UCSD-AML1 (cell line): ENCODE measurements at regions not wholly inside any gene's neighbourhood (a gene's known extent, or its start where the extent isn't known, plus 50 kb on each side); places are given as distances from the start of the nearest gene placed in this dataset.
"Not testable (repeated sequence)": the region's sequence is repeated elsewhere in the genome, so short reads cannot be mapped to it uniquely, and the experiment has no call there.

Source experiments
- DNase-seq: peaks from one replicate; lab custom pipeline; 2025; ENCODE audit not compliant: unreplicated experiment; lab: John Stamatoyannopoulos, UW

DNA sequence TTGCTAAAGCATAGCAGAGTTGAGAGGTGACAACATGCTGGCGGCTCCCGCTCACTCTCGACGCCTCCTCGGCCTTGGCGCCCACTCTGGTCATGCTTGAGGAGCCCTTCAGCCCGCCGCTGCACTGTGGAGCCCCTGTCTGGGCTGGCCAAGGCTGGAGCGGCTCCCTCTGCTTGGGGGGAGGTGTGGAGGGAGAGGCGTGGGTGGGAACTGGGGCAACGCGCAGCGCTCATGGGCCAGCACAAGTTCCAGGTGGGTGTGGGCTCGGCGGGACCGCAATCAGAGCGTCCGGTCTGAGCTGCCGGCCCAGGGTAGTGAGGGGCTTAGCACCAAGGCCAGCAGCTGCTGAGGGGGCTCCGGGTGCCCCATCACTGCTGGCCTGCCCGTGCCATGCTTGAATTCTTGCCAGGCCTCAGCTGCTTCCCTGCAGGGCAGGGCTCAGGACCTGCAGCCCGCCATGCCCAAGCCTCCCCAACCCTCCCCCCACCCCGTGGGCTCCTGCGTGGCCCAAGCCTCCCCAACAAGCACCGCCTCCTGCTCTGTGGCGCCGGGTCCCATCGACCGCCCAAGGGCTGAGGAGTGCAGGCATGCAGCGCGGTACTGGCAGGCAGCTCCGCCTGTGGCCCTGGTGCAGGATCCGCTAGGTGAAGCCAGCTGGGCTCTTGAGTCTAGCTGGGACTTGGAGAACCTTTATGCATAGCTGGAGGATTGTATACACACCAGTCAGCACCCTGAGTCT lies 2052.8 kb upstream of the CELF4 start:
- DNase-seq: no peak

GRCh38 chr18:39611381-39612100 lies 2045.9 kb upstream of the CELF4 start:
- no peak for DNase-seq

- DNase-seq: no peak
Measured at GRCh38 chr18:39607034-39607433, 2041.4 kb upstream of the CELF4 start.

GRCh38 chr18:39604836-39605235 lies 2039.2 kb upstream of the CELF4 start:
- DNase-seq: no peak

DNA sequence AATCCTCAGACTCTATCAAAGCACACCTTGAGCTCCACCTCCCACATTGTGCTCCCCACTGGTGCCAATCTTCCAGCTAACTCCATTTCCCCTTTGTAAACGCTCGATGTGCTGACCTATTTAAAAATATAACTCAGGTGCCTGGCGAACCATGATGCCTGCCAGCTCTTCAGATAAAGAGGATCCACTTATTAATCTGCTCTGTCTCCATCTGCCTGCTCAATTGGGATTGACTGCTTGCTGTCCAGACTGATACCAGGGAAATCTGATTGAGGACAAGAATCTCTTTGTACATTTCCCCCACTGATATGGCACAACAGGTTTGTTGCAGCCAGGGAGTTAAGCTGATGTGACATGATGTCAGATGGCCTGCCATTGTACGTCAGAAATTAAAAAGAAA lies 2036.5 kb upstream of the CELF4 start:
- no peak for DNase-seq

DNA sequence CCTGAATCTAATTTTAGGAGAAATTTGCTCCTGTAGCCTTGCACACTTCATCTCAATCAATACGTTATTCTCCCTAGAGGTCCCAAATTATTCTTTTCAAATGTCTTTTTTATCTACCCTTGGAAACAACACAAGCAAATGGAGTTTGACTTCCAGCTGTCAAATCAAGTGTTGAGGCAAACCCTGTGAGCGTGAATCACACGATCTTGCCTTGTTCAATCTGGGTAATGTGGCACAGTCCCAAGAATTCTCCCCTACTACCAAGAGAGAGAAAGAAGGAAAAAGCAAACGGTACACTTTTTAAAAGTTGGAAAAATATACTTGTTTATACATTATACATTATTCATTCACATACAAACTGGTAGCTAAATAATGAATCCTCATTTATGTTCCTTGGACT lies 2035.3 kb upstream of the CELF4 start:
- DNase-seq: no peak

DNA sequence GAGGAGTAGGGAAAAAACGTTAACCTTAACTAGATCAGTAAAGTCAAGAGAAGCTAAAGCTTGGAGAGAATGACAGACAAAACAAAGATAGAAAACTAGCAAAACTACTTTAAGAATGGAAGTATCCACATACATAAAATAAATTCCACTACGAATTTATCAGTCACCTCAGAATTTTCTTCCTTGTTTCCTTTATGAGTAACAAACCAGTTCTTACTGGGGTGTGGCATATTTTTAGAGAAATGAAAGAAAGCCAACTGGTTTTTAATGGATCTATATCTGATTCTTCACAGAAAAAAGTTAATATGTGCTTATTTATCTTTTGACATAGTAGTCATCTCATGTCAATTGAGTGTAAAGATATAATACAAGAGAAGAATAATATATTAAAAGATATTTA lies 2033.7 kb upstream of the CELF4 start:
- no peak for DNase-seq

- no peak for DNase-seq
Measured at GRCh38 chr18:39596891-39597290, 2031.3 kb upstream of the CELF4 start.

DNA sequence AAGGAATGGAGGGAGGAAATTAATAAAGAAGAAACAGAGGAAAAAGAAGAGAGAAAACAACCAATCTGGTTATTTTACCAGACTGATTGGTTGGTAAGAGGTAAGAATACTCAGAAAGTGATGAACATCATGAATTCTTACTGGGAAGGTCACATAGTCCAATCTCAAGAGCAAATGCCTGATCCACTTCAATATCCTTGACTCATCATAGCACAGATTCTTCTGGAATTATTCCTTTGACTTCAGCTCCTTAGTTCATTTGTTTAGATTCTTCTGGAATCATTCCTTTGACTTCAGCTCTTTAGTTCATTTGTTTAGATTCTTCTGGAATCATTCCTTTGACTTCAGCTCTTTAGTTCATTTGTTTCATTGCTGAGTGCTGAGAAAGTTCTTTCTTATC lies 2030.6 kb upstream of the CELF4 start:
- no peak for DNase-seq

DNA sequence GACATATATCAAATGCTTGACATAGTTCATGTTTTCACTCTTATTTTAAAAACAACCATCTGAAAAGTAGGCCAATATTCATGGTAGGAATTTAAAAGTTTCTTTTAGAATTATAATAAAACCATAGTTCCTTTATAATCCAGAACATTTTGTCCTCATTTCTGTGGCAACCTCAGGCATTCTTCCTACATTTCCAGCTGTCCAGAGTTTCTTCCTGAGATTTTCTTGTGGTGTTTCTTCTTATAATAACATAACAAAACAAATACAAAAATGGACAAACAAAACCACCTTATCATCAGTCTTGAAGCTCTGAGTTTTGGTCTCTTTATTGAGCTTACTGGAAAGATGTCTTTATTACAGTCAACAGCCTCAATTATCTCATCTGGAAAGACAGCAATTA lies 2028.6 kb upstream of the CELF4 start:
- no peak for DNase-seq

DNA sequence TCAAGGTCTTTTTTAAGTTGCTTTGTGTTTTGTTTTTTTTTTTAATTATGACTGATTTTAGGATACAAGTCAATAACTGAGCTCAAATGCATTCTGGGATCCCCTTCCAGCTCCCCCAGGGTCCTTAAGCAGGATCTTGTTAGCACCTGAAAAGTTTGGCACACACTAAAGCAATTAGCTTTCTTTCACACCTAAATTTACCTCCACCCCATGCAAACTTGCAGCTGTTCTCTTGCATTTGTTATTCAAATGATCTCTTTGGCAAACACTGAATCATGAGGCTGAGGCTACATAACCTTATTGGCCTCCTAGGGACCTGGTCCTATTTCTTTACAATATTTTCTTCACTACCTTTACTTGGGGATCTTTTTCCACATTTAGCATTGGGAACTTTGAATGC lies 2026.1 kb upstream of the CELF4 start:
- no peak for DNase-seq

DNA sequence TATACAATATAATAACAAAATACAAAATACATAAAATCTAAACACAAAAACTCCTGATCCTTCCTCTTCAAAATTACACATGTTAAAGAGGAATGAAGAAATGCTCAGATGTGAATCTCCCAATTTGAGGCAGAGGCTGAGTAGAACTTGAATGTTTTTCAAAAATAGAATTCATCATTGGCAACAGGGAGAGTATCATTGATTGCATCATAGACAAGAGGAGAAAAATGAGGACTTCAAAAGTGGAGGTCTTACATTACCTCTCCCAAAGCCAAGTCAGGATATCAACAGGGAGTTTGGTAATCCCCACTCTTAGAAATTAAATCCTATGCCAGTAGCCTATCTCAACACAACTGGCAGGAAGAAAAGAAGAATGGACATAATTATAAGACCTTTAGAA lies 2023.9 kb upstream of the CELF4 start:
- DNase-seq: no peak

GRCh38 chr18:39587586-39587985 lies 2022.0 kb upstream of the CELF4 start:
- DNase-seq: no peak

GRCh38 chr18:39586741-39587140 lies 2021.1 kb upstream of the CELF4 start:
- DNase-seq: no peak

GRCh38 chr18:39574897-39575296 lies 2009.3 kb upstream of the CELF4 start:
- no peak for DNase-seq

DNA sequence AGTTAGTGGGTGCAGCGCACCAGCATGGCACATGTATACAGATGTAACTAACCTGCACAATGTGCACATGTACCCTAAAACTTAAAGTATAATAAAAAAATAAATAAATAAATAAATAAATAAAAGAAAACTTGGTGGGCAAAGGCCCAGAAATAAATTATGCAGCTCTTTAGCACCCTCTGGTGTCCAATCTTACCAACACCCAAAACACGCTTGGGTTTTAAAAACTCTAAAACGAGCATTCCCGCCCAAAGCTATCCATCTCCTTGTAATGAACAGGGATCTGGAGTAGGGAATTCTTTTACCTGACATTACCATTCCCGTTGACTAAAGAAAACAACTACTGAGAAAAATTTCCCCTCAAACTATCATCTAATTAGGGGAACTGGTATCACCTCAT lies 2005.9 kb upstream of the CELF4 start:
- DNase-seq: no peak

- DNase-seq: not testable (repeated sequence)
Measured at GRCh38 chr18:39565551-39566230, 2000.1 kb upstream of the CELF4 start.

- DNase-seq: no peak
Measured at GRCh38 chr18:39564716-39565115, 1999.1 kb upstream of the CELF4 start.

- DNase-seq: no peak
Measured at GRCh38 chr18:39561126-39561525, 1995.5 kb upstream of the CELF4 start.

DNA sequence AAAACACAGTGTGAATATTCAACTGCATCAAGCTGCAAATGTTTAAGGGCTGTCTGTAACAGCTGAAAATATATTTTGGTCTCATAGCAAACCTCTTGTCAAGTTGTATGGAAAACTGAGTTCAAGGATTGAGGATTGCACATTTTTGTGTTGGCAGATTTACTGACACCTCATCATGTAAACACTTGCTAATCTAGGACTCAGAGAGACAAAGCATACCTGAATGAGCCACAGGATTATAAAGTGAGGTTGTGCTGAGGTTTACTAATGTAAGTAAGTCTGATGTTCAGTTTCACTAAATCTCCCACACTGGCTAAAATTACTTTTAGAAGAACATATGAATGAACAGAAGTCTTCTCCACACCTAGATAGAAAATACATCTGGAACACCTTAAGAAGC lies 1993.1 kb upstream of the CELF4 start:
- DNase-seq: no peak

- no peak for DNase-seq
Measured at GRCh38 chr18:39555496-39555895, 1989.9 kb upstream of the CELF4 start.

- no peak for DNase-seq
Measured at GRCh38 chr18:39550701-39551100, 1985.1 kb upstream of the CELF4 start.
